Fibroblast of the aortic adventitia (primary cell): ENCODE measurements at regions not wholly inside any gene's neighbourhood (a gene's known extent, or its start where the extent isn't known, plus 50 kb on each side); places are given as distances from the start of the nearest gene placed in this dataset.

ENCODE experiments used
- DNase-seq: peaks from one replicate; pipeline ENCODE4 v3.0.0-alpha.2; 2010; ENCODE audit warnings: low read depth
- H3K4me3 ChIP-seq: 2 replicates; pipeline ENCODE4 v1.5.1; 2011; ENCODE audit warnings: low read depth, mild to moderate bottlenecking, control low read depth, low read length, moderate library complexity
- CTCF ChIP-seq: IDR thresholded peaks from 2 replicates; pipeline ENCODE4 v1.5.1; 2011; ENCODE audit warnings: mild to moderate bottlenecking, low read length, control low read depth, inconsistent platforms; ENCODE audit not compliant: insufficient read depth

GRCh38 chr4:81355136-81355535 lies 116.6 kb downstream of the RASGEF1B start:
- no peak overlapping the region for H3K4me3 ChIP-seq
- no peak for TF ChIP-seq CTCF
- DNase-seq = no peak

GRCh38 chr4:81353861-81354260 lies 117.8 kb downstream of the RASGEF1B start:
- TF ChIP-seq CTCF = no peak
- no peak overlapping the region for H3K4me3 ChIP-seq
- peak; percentile 10 for DNase-seq

GRCh38 chr4:81352446-81352835 lies 119.3 kb downstream of the RASGEF1B start:
- peak; percentile 57 for DNase-seq
- no peak overlapping the region for H3K4me3 ChIP-seq
- no peak for TF ChIP-seq CTCF

- no peak overlapping the region for H3K4me3 ChIP-seq
- peak; percentile 83 for DNase-seq
- TF ChIP-seq CTCF = peak; percentile 89
Measured at GRCh38 chr4:81351654-81352445, 119.9 kb downstream of the RASGEF1B start.

- DNase-seq = no peak
- no peak overlapping the region for H3K4me3 ChIP-seq
- no peak for TF ChIP-seq CTCF
Measured at GRCh38 chr4:81350040-81350439, 121.7 kb downstream of the RASGEF1B start.

GRCh38 chr4:81348778-81349094 lies 123.0 kb downstream of the RASGEF1B start:
- no peak overlapping the region for H3K4me3 ChIP-seq
- no peak for DNase-seq
- TF ChIP-seq CTCF = no peak
